ENCODE measurements at regions not wholly inside any gene's neighbourhood (a gene's known extent, or its start where the extent isn't known, plus 50 kb on each side); places are given as distances from the start of the nearest gene placed in this dataset.
"Not testable (repeated sequence)": the region's sequence is repeated elsewhere in the genome, so short reads cannot be mapped to it uniquely, and the experiment has no call there.

DNA sequence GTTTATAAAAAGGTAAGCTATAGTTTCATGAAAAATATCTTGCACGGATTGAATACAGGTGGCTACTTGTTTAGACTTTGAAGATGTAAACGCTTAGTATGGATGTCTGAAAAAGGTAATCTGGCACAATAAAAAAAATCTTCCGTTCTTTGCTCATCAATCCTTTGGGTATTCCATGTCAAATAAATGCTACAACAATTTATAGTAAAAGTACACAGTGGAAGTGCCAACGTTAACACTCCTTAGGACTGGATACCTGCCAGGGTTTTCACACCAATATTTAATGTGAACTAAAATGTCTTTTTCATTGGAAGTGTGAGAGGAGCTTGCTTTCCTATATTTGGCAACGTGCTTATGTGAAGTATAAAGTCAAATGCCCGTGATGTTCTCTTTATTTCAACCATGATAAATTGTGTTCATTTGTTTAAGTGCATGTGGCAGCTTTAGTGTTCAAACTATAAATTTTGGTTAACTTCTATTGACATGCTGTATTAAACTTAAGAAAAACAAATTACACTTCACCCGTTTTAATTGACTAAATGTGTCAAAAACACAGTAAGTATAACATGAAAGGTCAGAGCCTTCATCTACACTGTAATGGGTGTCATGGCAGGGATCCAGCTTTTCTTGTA lies 121.7 kb upstream of the HAND2 start:
- DNase-seq (ENCODE audit: low spot score in 2 of 2) = no peak
- Histone ChIP-seq H3K4me3 (no peak overlapping the region), H3K36me3 (no peaks in the 10 kb centered on the region), H3K27me3 (no peaks in the 10 kb centered on the region), H3K27ac (no peak overlapping the region), H3K4me1 (no peaks in the 10 kb centered on the region), H3K9me3 (no peaks in the 10 kb centered on the region)
- WGBS = 38% methylated on average over 7 of the region's 7 CpGs
- TF ChIP-seq EP300 (IDR thresholded peaks at IDR 0.05) (no peak), POLR2A (IDR thresholded peaks at IDR 0.05) (no peak), POLR2AphosphoS5 (IDR thresholded peaks at IDR 0.05) (no peak)
- TF ChIP-seq, protein P1, sequence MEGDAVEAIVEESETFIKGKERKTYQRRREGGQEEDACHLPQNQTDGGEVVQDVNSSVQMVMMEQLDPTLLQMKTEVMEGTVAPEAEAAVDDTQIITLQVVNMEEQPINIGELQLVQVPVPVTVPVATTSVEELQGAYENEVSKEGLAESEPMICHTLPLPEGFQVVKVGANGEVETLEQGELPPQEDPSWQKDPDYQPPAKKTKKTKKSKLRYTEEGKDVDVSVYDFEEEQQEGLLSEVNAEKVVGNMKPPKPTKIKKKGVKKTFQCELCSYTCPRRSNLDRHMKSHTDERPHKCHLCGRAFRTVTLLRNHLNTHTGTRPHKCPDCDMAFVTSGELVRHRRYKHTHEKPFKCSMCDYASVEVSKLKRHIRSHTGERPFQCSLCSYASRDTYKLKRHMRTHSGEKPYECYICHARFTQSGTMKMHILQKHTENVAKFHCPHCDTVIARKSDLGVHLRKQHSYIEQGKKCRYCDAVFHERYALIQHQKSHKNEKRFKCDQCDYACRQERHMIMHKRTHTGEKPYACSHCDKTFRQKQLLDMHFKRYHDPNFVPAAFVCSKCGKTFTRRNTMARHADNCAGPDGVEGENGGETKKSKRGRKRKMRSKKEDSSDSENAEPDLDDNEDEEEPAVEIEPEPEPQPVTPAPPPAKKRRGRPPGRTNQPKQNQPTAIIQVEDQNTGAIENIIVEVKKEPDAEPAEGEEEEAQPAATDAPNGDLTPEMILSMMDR (IDR thresholded peaks at IDR 0.05) = no peak

DNA sequence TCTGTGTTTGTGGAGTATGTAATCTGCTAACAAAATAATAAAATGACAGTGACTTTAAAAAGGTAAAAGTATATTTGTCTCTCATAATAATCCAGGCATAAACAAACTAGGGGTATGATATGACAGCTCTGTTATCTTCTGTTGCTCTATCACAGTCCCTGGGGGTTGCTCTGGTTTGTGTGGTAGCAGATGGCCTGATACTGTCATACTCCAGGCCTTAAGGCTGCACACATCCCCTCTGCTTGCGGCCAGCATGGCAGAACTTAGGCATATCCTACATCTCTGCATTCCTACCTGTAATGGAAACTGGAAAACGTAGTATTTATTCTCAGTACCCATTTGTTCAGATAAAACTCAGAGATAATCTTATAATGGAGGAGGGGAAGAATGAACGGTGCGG lies 117.9 kb upstream of the HAND2 start:
- no peaks in the 10 kb centered on the region for H3K9me3 ChIP-seq
- 84% methylated on average over 4 of the region's 4 CpGs for WGBS

DNA sequence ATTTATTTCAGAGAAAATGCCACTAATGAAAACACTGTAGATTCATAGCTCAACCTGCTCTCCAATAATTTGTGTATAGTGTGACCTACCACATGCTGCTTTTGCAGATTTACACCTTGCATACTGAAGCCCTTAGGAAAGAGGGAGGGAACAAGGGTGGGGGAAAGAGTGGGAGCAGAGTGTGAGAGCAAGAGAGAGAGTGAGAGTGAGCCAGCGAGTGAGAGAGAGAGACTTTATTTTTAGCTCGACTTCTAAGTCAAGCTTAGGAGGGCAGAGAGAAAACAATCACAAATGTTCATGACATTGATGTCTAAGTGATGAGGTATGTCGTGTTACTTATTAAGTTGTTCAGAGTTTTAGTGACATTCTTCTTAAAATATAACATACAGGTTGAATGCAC lies 112.5 kb upstream of the HAND2 start:
- 24% methylated on average over 3 of the region's 3 CpGs for WGBS
- no peaks in the 10 kb centered on the region for H3K36me3 ChIP-seq
- no peak overlapping the region for H3K27ac ChIP-seq

More for the DNA sequence above, 117.9 kb upstream of the HAND2 start:
- no peak overlapping the region for H3K4me3 ChIP-seq
- DNase-seq (ENCODE audit: low spot score in 2 of 2) = no peak
- no peaks in the 10 kb centered on the region for H3K27me3 ChIP-seq
- H3K36me3 ChIP-seq = no peaks in the 10 kb centered on the region
- TF ChIP-seq POLR2AphosphoS5 (IDR thresholded peaks at IDR 0.05) (no peak), EP300 (IDR thresholded peaks at IDR 0.05) (no peak), POLR2A (IDR thresholded peaks at IDR 0.05) (no peak)
- TF ChIP-seq, protein P1 (IDR thresholded peaks at IDR 0.05) = no peak
- H3K27ac ChIP-seq = no peak overlapping the region
- H3K4me1 ChIP-seq = no peaks in the 10 kb centered on the region

DNA sequence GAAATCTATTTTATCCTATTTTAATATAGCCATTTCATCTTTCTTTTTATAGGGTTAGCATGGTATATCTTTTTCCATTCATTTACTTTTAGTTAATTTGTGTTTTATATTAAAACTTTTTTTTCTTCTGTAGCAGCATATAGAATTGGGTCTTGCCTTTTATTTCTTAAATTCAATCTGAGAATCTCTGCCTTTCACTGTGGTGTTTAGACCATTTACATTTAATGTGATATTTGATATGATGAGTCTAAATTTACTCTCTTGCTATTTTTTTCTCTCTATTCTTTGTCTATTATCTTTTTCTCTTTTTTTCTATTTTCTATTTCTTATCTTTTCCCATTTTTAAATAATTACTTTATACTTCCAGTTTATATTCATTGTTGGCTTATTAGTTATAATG lies 105.4 kb upstream of the HAND2 start:
- TF ChIP-seq POLR2A (IDR thresholded peaks at IDR 0.05) = no peak
- TF ChIP-seq, protein P1 (IDR thresholded peaks at IDR 0.05) = no peak
- no peak for TF ChIP-seq POLR2AphosphoS5 (IDR thresholded peaks at IDR 0.05)
- TF ChIP-seq EP300 (IDR thresholded peaks at IDR 0.05) = no peak
- Histone ChIP-seq H3K36me3 (no peaks in the 10 kb centered on the region), H3K9me3 (peaks cover 20% of the 10 kb centered on the region), H3K4me3 (no peak overlapping the region), H3K4me1 (no peaks in the 10 kb centered on the region), H3K27ac (no peak overlapping the region), H3K27me3 (no peaks in the 10 kb centered on the region)
- no peak for DNase-seq (ENCODE audit: low spot score in 2 of 2)

More for the DNA sequence above, 112.5 kb upstream of the HAND2 start:
- Histone ChIP-seq H3K9me3 (no peaks in the 10 kb centered on the region), H3K4me1 (no peaks in the 10 kb centered on the region), H3K4me3 (no peak overlapping the region), H3K27me3 (no peaks in the 10 kb centered on the region)
- TF ChIP-seq EP300 (IDR thresholded peaks at IDR 0.05) = no peak
- TF ChIP-seq, protein P1 (IDR thresholded peaks at IDR 0.05) = no peak
- no peak for DNase-seq (ENCODE audit: low spot score in 2 of 2)

DNA sequence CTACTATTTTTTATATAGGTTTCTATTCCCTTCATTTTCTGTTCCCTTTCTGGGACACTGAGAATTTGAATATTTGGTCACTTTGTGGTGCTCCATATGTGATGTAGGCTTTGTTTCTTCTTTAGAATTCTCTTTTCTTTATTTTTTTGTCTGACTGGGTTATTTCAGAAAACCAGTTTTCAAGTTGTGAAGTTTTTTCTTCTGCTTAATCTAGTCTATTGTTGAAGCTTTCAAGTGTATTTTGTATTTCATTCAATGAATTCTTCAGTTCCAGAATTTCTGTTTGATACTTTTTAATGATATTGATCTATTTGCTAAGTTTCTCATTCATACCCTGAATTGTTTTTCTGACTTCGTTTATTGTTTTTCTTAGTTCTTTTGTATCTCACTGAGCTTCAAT lies 96.2 kb upstream of the HAND2 start:
- H3K4me1 ChIP-seq = no peaks in the 10 kb centered on the region
- peaks cover 15% of the 10 kb centered on the region for H3K9me3 ChIP-seq
- 84% methylated on average over 1 of the region's 1 CpG for WGBS
- TF ChIP-seq POLR2AphosphoS5 (IDR thresholded peaks at IDR 0.05) (no peak), EP300 (IDR thresholded peaks at IDR 0.05) (no peak), POLR2A (IDR thresholded peaks at IDR 0.05) (no peak)
- TF ChIP-seq, protein P1 (IDR thresholded peaks at IDR 0.05) = no peak
- H3K4me3 ChIP-seq = no peak overlapping the region
- H3K27me3 ChIP-seq = no peaks in the 10 kb centered on the region
- H3K27ac ChIP-seq = no peak overlapping the region
- no peaks in the 10 kb centered on the region for H3K36me3 ChIP-seq
- no peak for DNase-seq (ENCODE audit: low spot score in 2 of 2)

DNA sequence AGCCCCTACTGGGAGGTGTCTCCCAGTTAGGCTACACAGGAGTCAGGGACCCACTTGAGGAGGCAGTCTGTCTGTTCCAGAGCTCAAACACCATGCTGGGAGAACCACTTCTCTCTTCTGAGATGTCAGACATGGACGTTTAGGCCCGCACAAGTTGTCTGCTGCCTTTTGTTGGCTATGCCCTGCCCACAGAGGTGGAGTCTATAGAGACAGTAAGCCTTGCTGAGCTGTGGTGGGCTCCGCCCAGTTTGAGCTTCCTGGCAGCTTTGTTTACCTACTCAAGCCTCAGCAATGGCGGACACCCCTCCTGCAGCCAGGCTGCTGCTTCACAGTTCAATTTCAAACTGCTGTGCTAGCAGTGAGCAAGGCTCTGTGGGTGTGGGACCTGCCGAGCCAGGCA lies 88.6 kb upstream of the HAND2 start:
- H3K27ac ChIP-seq; H3K36me3 ChIP-seq; H3K4me3 ChIP-seq; DNase-seq (ENCODE audit: low spot score in 2 of 2); H3K9me3 ChIP-seq; H3K27me3 ChIP-seq; H3K4me1 ChIP-seq: not testable (repeated sequence)
- WGBS = 92% methylated on average over 4 of the region's 5 CpGs
